ENCODE measurements at regions not wholly inside any gene's neighbourhood (a gene's known extent, or its start where the extent isn't known, plus 50 kb on each side); places are given as distances from the start of the nearest gene placed in this dataset.
A peak's percentile ranks its signal among the peaks of the same experiment; 100 is the strongest.

DNA sequence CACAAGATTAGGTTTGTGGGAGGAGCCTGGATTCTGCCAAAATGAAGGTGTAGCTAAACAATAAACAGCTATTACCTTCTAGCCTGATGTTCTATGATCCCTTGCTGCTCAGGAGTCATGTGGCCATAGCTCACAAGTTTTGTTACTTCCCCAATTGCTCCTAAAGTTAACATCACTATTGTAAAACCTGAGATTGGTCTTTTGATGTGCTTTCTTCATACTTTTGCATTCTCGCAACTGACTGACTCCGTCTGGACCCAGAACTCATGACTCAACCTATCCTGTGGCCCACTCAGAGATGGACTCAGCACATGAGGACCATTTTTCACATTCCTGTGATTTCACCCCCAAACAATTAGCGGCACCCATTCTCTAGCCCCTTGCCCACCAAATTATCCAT is 69.1 kb downstream of the PTGS2 start:
- H3K27me3 ChIP-seq (replicated peaks; ENCODE audit: control insufficient read depth, insufficient read depth, low read length) = no peaks in the 10 kb centered on the region
- H3K4me3 ChIP-seq (replicated peaks; ENCODE audit: low read depth, low read length) = no peak overlapping the region
- DNase-seq (ENCODE audit: extremely low read depth, insufficient read length) = no peak
- TF ChIP-seq, protein P1, sequence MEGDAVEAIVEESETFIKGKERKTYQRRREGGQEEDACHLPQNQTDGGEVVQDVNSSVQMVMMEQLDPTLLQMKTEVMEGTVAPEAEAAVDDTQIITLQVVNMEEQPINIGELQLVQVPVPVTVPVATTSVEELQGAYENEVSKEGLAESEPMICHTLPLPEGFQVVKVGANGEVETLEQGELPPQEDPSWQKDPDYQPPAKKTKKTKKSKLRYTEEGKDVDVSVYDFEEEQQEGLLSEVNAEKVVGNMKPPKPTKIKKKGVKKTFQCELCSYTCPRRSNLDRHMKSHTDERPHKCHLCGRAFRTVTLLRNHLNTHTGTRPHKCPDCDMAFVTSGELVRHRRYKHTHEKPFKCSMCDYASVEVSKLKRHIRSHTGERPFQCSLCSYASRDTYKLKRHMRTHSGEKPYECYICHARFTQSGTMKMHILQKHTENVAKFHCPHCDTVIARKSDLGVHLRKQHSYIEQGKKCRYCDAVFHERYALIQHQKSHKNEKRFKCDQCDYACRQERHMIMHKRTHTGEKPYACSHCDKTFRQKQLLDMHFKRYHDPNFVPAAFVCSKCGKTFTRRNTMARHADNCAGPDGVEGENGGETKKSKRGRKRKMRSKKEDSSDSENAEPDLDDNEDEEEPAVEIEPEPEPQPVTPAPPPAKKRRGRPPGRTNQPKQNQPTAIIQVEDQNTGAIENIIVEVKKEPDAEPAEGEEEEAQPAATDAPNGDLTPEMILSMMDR (IDR thresholded peaks at IDR 0.05; ENCODE audit: insufficient read depth, low read length, poor library complexity, severe bottlenecking) = no peak
- H3K36me3 ChIP-seq (ENCODE audit: control insufficient read depth, insufficient read depth, low read length) = no peaks in the 10 kb centered on the region

DNA sequence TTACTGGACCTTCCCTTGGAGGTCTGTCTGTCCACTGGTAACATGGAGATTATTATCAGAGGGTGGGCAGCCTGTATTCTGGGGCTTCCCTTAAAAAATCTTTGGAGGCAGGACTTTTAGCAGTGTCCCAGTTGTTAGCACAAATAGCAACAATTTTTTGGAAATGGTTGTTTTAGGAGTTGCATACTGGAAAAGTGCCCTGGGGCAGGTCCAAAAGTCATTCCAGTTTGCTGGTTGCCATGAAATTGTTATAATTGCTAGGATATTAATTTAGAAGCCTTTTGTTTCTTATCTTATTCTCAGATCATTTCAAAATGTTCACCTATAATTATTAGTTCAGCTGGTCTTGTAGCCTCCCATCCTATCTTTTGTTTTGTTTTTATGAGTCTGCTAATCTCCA is 71.0 kb downstream of the PTGS2 start:
- TF ChIP-seq, protein P1 (IDR thresholded peaks at IDR 0.05; ENCODE audit: insufficient read depth, low read length, poor library complexity, severe bottlenecking) = no peak
- Histone ChIP-seq H3K36me3 (ENCODE audit: control insufficient read depth, insufficient read depth, low read length) (no peaks in the 10 kb centered on the region), H3K27me3 (replicated peaks; ENCODE audit: control insufficient read depth, insufficient read depth, low read length) (no peaks in the 10 kb centered on the region), H3K4me3 (replicated peaks; ENCODE audit: low read depth, low read length) (no peak overlapping the region)
- no peak for DNase-seq (ENCODE audit: extremely low read depth, insufficient read length)

GRCh38 chr1:186605762-186606350 is 74.4 kb downstream of the PTGS2 start:
- no peaks in the 10 kb centered on the region for H3K27me3 ChIP-seq (replicated peaks; ENCODE audit: control insufficient read depth, insufficient read depth, low read length)
- TF ChIP-seq, protein P1 (IDR thresholded peaks at IDR 0.05; ENCODE audit: insufficient read depth, low read length, poor library complexity, severe bottlenecking) = peak; percentile 81
- peak; percentile 30 for DNase-seq (ENCODE audit: extremely low read depth, insufficient read length)
- H3K36me3 ChIP-seq (ENCODE audit: control insufficient read depth, insufficient read depth, low read length) = no peaks in the 10 kb centered on the region
- no peak overlapping the region for H3K4me3 ChIP-seq (replicated peaks; ENCODE audit: low read depth, low read length)

- Histone ChIP-seq H3K27me3 (replicated peaks; ENCODE audit: control insufficient read depth, insufficient read depth, low read length) (no peaks in the 10 kb centered on the region), H3K36me3 (ENCODE audit: control insufficient read depth, insufficient read depth, low read length) (no peaks in the 10 kb centered on the region), H3K4me3 (replicated peaks; ENCODE audit: low read depth, low read length) (no peak overlapping the region)
- TF ChIP-seq, protein P1 (IDR thresholded peaks at IDR 0.05; ENCODE audit: insufficient read depth, low read length, poor library complexity, severe bottlenecking) = no peak
- peak; percentile 44 for DNase-seq (ENCODE audit: extremely low read depth, insufficient read length)
These were observed 84.3 kb downstream of the PTGS2 start for GRCh38 chr1:186595969-186596368.

- H3K27me3 ChIP-seq (replicated peaks; ENCODE audit: control insufficient read depth, insufficient read depth, low read length) = no peaks in the 10 kb centered on the region
- TF ChIP-seq, protein P1 (IDR thresholded peaks at IDR 0.05; ENCODE audit: insufficient read depth, low read length, poor library complexity, severe bottlenecking) = no peak
- no peak overlapping the region for H3K4me3 ChIP-seq (replicated peaks; ENCODE audit: low read depth, low read length)
- DNase-seq (ENCODE audit: extremely low read depth, insufficient read length) = no peak
- no peaks in the 10 kb centered on the region for H3K36me3 ChIP-seq (ENCODE audit: control insufficient read depth, insufficient read depth, low read length)
These were observed 101.8 kb downstream of the PTGS2 start for GRCh38 chr1:186578325-186579016.
